ENCODE measurements at regions not wholly inside any gene's neighbourhood (a gene's known extent, or its start where the extent isn't known, plus 50 kb on each side); places are given as distances from the start of the nearest gene placed in this dataset.

GRCh38 chrX:9122519-9123245, 88.8 kb upstream of the FAM9B start (continued):
- TF ChIP-seq ETS1 (IDR thresholded peaks at IDR 0.05) = no peak
- no peak for TF ChIP-seq REST (IDR thresholded peaks at IDR 0.05; ENCODE audit: unreplicated experiment)

GRCh38 chrX:9127986-9128385, 94.1 kb upstream of the FAM9B start:
- Mint-ChIP-seq H3K9me3 (peaks cover 4% of the 10 kb centered on the region; the same call in 2 of the 3 replicates), H3K36me3 (ENCODE audit: low read depth) (peaks cover 5% of the 10 kb centered on the region), H3K4me3 (no peak overlapping the region), H3K27ac (no peak overlapping the region), H3K4me1 (peaks cover 3% of the 10 kb centered on the region; the same call in 1 of the 3 replicates), H3K27me3 (ENCODE audit: insufficient read depth, low read depth, poor library complexity) (peaks cover 1% of the 10 kb centered on the region)
- no peaks in the 10 kb centered on the region for H3F3A ChIP-seq (replicated peaks; ENCODE audit: low read depth)
- no peaks in the 10 kb centered on the region for H3K27me3 ChIP-seq (ENCODE audit: insufficient read depth)
- no peak overlapping the region for H2AFZ ChIP-seq
- H3K4me2 ChIP-seq = no peak overlapping the region
- H3K27ac ChIP-seq (ENCODE audit: low read depth) = no peak overlapping the region
- no peak for ATAC-seq
- no peaks in the 10 kb centered on the region for H3K9me2 ChIP-seq (ENCODE audit: insufficient read depth)
- H3K79me2 ChIP-seq (replicated peaks; ENCODE audit: insufficient read depth) = no peaks in the 10 kb centered on the region
- no peaks in the 10 kb centered on the region for H3K36me3 ChIP-seq (ENCODE audit: insufficient read depth)
- TF ChIP-seq JUNB (IDR thresholded peaks at IDR 0.05; ENCODE audit: unreplicated experiment) (no peak), CTCF (conservative IDR thresholded peaks at IDR 0.05; ENCODE audit: low read depth in 2 of 2) (no peak), ZNF331 (CRISPR knock-in tag; IDR thresholded peaks at IDR 0.05; ENCODE audit: low read depth) (no peak), POLR2AphosphoS5 (IDR thresholded peaks at IDR 0.05; ENCODE audit: low read depth) (no peak), NANOG (IDR thresholded peaks at IDR 0.05; ENCODE audit: borderline replicate concordance) (no peak), ETS1 (IDR thresholded peaks at IDR 0.05) (no peak)
- no peak for DNase-seq (ENCODE audit: low spot score)
- H3K4me1 ChIP-seq (ENCODE audit: insufficient read depth) = no peaks in the 10 kb centered on the region
- no peaks in the 10 kb centered on the region for H4K20me1 ChIP-seq (replicated peaks; ENCODE audit: insufficient read depth)
- no peak overlapping the region for H3K4me3 ChIP-seq

Data from GM23338 (cell line).